ENCODE measurements at regions not wholly inside any gene's neighbourhood (a gene's known extent, or its start where the extent isn't known, plus 50 kb on each side); places are given as distances from the start of the nearest gene placed in this dataset.

DNA sequence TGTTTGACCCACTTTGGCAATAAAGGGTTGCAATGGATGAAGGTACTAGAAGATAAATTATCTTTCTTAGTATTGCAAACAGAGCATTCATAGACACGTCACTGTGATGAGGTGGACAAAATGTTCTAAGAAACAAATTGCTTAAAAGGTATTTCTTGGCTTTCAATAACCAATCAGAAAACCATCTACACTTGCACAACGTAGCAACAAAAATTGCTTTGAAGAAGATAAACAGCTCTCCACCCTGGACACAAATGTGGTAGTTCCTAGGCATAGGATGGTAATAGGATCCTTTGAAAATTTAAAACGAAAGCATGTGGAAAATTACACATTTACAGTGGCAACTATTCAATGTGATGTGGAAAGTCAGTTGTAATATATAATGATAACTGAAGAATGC lies 439.9 kb upstream of the ETAA1 start:
- DNase-seq, result no peak

DNA sequence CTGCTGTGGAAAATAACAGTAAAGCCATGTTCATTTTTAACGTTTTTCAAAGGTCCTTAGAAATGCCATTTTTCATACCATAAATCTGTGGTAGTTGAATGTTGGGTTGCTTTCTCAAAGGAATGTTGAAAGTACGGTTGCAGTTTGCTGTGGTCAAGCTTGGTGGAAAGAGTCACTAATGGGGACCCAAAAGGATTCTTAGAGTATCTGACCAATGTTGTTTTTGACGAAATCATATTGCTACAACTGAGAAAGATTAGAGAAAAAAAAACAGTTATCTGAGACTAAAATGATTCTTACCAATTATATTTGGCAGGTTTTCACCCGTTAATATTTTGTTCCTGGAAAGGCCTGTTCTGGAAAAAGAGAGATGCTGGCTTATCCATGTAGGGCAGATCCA lies 439.5 kb upstream of the ETAA1 start:
- no peak for DNase-seq

DNA sequence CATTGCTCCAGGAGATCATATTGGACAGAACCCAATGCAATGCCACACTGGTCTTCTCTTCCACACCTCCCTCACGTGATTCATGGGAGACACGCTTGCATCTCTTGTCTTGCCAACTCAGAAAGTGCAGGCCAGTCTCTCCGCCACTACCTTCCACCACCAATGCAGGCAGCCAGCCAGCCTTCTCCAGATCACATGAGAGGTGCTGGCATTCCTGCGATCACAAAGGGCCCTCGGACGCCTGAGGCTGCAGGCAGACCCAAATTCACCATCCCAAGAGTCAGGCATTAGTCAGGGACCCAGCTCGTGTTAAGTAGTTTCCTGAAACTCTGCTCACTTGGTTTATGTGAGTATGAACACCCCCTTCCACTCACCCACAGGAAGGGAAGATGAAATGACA lies 437.0 kb upstream of the ETAA1 start:
- DNase-seq, result no peak

DNA sequence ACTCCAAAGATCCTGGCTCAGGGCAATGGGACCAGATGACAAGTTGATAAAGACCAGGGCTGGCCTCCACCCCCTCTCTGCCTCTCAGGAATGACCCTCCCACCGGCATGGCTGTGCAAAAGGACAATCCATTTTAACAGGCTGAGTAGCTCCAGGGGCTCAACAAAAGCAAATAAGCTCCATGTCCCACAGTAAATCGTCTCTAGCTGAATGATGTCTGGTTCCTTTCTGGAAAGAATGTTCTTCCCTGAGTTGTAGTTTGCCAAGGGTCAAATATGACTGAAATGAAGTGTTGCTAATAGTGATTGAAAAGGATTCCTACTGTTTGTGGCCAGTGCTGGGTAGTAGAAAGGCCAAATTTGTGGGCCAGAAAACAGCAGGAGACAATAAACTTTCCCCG lies 434.4 kb upstream of the ETAA1 start:
- no peak for DNase-seq

DNA sequence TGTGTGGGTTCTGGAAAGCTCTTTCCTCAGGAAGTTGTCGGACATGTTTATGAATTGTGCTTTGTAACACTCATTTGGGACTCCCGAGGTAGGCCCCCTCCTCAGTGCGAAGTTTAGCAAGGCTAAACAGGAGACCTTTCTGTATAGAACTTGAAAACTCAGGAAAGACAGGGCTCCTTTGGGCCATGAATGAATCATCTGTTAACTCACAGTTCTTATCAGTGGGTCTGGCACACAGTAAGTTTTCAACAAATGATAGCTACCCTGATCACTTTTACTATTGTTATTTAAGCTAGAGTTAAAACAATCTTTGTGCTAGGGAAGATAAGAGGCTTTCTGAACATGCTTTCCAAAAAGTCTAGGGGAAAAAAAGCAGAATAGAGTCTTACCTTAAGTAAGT lies 430.5 kb upstream of the ETAA1 start:
- DNase-seq, result no peak

DNA sequence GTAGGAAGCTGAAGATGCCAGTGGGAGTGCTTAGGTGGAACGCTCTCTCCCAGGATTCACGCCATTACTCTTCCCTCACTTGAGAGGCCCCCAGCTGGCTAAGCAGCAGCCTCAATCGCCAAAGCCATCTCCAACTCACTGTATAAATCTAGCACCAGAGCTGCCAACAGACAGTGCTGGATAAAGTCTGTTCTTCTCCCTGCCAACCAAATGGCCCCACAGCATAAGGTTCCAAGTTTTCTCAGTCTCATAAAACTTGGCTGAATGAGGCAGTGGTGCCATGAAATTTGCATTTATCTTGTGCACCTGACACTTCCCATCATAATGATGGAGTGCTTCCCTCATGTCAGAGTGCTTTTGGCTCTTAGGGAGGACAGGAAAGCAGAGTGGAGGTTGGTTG lies 428.2 kb upstream of the ETAA1 start:
- no peak for DNase-seq

DNA sequence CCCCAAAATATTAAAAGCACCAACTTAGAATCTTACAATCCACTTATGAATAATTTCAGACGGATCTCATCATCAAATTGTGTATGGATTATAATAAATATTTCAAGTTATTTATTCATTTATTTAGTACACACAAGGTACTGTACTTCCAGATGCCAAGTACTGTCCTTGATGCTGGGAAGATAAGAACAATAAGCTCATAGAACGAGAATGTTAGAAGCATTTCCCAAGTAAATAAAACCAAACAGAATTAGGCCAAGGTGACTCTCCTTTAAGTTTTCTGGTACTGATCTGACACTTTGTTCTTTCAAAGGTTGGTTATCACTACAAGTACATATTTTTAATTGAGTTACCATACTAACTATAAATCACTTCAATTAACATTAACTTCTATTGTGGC lies 416.1 kb upstream of the ETAA1 start:
- no peak for DNase-seq

DNA sequence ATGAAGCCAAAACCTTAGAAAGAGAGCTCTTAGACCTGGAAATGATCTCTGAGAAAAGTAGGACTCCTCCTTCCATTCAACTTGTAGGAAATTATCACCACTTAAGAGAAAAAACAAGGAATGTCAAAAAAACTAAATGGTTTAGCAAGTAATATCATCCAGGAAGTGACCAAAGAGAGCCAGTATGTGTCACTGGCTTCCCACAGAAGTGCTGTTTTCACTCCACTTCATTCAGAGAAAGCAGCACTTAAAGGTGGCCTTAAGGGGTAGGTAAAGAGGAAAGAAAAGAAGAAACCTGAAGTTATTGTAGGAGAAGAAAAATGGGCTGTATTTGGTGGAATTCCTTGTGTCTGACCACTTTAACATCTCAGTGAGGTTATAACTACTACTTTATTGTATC lies 414.4 kb upstream of the ETAA1 start:
- no peak for DNase-seq

DNA sequence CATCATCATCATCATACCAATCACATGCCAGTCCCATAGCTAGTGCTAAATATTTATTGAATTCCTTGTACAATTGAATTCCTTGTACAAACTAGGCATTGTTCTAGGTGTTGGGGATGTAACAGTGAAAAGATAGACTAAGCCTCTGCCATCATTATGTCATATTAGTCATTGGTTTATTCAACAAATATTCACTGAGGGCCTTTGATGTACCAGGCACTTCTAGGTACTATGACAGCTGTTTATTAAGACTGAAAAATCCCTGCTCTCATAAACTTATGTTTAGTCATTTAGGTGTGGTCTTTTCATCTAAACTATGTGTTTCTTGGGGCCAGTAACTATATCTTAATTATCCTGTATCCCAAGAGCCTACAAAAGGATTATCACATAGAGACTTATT lies 412.3 kb upstream of the ETAA1 start:
- no peak for DNase-seq

DNA sequence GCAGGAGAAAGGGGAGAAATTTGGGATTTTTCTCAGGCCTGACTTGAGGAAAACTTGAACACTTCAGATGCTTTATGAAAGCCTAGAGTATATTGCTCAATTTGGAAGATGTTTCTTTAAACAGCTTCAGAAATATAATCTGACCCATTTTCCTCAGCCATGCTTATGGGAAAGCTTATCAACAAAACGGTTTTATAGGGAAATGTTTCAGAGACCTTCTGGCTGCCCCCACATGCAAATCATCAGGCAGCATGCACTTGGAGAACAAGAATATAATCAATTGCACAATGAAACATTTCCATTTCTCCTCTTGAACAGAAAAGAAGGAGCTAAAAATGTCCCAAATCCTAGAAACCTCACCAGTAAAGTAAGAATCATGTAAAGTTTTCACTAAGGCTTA lies 411.2 kb upstream of the ETAA1 start:
- no peak for DNase-seq

DNA sequence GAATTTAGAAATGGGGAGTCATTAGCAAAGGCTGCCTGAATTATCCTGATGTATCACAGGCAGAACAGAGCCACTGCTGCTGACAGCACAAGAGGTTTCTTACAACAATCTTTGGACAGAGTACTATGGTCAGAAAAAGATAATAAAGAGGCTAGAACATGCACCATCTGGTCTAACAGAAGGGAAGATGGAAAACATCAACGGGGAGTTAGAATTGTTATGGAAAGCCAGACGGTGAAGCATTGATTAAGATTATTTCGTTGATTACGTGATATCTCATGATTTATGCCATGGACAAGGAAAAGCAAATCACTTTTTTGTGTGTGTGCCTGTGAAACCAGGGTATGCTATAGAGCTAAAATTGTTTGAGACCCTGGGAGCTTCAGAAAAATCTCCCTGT lies 409.4 kb upstream of the ETAA1 start:
- DNase-seq, result no peak

DNA sequence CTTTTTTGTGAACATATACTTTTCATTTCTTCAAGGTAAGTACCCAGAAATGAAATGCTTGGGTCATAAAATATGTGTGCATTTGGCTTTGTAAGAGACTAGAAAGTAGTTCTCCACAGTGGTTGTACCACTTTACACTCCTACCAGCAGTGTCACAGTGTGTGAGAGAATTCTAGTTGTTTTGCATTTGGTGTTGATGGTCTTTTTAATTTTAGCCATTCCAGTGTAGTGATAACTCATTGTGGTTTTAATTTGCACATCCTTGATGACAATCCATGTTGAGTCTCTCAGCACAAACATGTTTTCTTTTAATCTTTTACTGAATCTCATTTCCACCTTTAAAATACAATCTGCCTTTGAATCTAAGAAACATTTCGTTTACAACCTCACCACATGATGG lies 402.5 kb upstream of the ETAA1 start:
- DNase-seq, result no peak

DNA sequence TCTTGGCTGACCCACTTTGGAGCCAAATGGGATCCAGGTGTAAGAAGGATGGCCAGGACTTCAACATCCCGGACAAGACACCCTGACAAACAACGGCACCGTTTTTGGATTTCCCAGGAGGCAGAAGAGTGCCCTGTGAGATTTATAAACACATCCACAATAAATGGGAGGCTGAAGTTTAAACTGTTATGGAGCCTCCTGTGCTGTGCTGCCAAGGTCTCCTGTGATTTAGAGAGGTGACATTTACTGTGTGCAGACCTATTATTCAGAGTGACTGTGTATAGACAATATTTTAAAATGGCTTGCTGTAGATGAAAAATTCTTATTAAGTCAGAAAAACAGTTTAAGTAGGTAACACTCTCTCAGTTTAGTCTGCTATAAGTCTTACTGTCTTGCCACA lies 401.5 kb upstream of the ETAA1 start:
- no peak for DNase-seq

DNA sequence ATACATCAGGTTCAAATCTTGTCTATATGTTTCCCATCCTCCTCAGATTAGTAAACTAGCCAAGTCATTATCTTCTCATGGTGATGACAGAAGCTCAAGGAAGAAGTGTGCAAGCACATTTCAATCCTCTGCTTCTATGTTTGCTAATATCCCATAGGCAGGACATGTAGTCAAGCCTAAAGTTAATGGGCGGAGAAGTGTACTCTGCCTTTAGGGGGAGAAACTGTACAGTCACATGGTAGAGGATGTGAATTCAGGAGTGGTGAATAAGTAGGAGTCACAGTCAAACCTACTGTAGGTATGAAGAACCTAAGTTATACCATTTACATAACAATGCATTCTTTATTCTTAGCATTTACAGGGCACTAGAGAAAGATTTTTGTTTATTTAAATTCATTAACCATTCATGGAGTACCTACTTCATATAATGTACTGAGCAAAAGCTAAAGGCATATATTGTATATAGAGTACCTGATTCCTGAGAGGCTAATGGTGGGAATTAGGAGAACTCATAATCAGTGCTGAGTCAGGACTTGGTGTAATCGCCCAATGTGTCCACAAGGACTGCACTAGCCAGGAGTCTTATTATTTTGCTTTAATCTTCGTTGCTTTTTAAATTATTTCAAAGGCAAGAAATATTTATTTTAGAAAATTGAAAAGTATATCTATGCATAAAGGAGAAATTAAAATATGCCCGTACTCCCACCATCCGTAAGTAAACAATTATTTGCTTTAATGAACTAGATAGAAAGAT lies 394.3 kb upstream of the ETAA1 start:
- no peak for DNase-seq

DNA sequence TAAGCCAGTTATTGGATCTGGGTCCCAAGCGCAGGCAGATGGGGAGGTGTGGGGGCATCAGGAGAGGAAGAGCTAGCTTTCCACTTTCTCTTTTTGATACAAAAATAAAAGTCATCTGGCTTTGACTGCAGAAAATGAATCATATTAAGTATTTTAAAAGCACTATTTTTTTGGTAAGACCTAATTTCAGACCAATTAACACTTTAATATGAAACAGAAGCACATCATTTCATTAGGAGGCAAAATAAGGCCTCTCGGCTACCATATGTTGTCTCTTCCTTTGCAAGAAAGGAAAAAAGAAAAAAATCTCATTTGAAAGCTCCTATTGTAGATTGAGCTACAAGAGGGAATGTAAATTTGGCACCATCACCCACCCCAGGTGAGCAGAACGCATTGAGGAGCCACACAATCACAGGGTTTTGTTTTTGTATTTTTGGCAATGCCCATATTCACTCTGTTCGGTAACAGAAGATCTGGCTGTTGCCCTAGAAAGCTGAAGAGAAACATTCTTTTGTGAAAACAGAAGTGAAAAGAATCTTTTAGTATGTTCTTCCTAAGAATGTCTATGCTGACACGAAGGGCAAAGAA lies 390.7 kb upstream of the ETAA1 start:
- no peak for DNase-seq

DNA sequence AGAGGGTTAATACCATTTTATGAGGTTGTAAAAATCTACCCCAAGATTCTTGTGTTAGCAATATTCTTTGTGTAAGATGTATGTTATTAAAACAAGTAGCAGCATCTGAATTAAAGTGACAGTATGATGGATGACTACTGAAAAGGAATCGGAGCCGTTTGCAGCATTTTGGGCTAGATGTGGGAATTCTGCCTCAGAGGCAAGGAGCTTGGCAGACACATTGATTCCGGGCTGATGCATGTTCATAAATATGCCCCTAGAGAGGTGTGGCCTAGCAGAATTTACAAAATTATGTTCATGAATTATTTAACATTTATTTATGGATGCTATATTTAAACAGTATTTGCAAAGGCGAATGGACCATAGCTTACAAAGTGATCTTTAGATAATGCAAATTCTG lies 389.0 kb upstream of the ETAA1 start:
- DNase-seq, result no peak

DNA sequence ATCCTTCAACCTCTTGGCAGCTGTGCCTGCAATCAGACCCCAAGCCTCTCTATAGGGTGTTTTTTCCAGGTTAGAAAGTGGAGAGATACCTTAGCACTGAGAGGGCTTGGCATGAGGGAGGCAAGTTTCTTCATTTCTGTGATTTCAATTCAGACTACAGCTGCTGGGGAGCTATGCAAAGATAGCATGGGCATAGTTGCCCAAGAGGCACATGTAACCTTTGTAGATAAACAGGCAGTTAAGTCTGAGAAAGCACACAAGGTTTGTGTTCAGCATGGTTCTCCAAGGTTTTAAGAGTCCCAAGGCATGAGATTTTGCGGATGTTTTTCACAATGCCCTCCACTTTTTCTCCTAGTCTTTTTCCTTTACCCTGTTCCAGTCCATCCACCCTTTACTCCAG lies 385.0 kb upstream of the ETAA1 start:
- no peak for DNase-seq

DNA sequence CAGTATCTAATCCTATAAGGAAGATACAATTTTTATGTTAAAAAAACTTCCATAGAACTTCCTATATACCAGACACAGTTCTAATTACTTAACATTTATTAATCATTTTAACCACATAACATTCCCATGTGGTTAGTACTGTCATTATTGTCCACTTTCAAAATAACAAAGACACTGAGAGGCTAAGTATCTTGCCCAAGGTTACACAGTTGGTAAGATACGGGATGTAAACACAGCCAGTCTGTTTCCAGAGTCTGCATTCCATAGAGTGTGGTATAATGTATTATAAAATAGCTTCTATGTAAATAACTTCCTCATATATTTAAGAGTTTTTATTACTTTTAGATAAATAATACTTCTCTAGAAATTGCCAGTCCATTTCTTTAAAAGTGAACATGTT lies 383.3 kb upstream of the ETAA1 start:
- DNase-seq, result no peak

DNA sequence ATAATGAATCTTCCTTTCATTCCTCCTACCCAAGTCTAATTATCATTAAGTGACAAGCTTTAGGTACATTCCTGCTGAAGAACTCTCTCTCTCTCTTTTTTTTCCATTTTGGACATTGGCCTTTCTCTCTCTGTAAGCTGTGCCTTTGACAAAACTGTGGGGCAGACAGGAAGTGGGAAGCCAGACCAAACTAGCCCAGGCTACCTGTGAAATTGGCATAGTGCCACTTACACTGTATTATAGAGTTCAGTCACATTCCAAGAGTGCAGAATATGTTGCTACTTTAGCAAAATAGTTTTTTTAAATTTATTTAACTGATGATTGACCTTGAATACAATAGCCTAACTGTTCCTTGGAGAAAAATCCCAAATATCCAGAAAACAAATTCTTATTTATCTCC lies 381.5 kb upstream of the ETAA1 start:
- DNase-seq, result no peak

DNA sequence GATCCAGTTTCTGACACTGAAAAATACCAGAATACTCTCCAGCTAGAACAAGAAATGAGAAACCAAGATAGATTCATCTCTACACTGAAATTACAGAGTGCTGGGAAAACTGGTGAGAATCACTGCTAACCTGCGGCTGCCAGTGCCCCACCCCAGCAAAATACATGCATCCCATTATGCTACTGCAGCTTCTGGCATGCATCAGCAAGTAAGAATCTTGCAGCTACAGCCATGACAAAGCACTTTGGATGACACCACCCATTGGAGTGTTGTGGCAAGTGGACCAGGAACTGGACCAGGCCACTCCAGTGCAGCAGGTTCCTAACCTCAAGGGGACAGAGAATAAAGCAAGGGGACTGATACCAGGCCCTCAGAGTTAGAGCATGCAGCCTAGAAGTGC lies 378.8 kb upstream of the ETAA1 start:
- DNase-seq, result no peak

DNA sequence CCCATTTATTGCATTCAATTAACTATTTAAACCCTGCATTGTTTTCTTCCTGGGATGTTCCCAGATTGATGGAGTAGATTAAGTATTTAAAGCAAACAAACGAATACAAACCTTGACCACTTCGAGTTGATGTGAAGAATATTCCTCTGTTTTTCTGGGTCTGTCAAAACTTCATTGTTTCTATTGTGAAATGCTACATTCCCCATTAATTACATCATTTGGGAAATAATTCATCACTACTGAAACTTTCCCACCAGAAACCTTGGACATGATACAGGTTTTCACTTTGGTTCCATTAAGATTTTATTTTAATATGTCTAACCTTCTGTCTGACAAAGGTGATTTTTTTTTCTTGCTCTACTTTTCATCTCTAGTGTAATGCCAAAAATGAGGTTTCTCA lies 365.1 kb upstream of the ETAA1 start:
- DNase-seq, result no peak

DNA sequence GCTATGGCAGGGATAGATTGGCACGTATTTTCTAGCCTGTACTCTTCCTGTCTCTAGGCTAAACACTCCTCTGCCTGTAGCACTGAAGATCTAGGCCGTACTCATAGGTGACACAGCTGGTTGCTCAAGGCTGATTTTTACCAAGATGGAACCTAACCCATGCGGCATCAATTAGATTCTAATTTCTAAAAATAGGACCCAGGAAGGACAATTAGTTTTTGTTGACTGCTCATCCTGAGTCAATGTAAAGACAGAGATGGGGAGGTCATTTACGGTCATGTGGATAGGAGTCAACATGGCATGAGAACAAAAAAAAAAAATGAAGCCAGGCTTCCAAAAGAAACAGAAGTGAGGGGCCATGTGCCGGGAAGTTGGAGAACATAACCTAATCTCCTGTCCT lies 360.7 kb upstream of the ETAA1 start:
- no peak for DNase-seq

DNA sequence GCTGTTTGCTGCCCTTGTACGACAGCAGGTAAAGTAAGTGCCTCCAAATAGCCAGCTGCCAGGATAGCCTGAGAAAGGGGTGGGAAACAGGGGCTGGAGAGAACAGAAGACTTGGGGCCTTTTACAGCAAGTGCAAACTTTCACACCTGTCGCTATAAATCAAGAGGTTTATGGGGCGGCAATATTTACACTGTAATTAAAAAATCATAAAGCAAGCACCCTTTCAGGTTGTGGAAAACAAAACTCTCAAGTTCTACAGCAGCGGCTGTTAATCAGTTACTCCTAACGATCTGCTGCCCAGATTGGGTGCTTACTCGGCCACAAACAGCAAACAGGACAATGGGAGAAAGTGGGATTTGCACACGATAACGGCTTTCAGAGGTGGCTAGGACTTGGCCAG lies 359.5 kb upstream of the ETAA1 start:
- DNase-seq, result no peak

DNA sequence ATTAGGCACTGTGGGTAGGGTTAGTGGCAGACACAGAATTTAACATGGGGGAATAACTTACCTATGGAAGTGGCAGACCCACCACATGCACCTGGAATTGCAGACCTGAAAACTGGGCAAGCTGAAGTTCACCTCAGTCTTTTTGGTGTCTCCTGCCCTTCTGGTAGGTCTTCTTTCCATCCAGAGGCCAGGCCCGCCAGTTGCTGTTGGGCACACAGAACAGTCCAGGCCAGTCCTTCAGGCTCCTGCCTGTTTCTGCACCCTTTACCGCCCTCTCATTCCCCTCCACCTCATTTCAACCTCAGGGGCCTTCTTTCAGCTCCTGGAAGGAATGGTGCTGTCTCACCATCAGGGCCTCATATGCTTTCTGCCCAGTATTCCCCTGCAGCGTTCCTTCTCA lies 358.9 kb upstream of the ETAA1 start:
- no peak for DNase-seq

Measured in nucleus accumbens (tissue), 56 donors.